ENCODE measurements at regions not wholly inside any gene's neighbourhood (a gene's known extent, or its start where the extent isn't known, plus 50 kb on each side); places are given as distances from the start of the nearest gene placed in this dataset.

DNA sequence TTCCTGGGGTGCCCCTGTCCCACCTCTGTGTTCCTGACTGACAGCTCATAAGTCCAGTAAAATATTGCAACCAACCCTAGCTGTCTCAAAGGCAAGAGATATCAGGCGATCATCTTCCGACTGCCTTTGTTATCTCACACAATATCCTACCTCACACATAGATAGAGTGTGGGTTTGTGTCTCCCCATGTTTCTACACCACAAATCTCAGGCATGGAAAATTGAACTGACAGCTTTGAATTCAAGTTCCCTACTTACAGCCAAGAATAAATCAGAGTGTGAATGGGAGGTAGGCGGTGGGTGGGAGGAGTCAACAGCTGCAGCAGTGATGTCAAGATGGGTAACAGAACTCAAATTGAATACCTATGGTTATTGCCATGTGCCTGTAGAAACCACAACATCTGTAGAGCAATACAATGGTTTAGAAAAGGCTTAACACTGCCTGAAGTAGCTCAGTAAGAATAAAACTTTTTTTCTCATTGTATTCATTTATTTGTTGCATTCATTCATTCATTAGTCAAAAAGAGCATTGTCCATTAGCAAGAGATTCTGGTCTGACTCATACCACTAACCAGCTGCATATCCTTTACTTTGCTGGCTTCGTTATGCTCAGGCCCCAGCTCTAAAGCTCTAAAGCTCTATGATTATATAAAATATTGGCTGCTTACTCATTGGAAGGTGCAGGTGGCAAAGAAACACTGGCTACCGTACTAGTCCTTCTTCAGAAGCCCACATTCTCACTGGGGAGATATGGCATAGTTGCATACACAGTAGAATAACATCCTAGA lies 108.2 kb upstream of the DMAC1 start:
- Histone ChIP-seq H3K4me1 (ENCODE audit: control insufficient read depth in 3 of 3, insufficient read depth in 2 of 3, low read depth in 1 of 3, low read length in 2 of 3) (no peaks in the 10 kb centered on the region), H3K9me3 (ENCODE audit: control insufficient read depth in 2 of 2, insufficient read depth in 1 of 2, low read depth in 1 of 2, low read length in 1 of 2) (no peaks in the 10 kb centered on the region), H3K27ac (ENCODE audit: low read depth in 1 of 3, low read length in 2 of 3) (no peak overlapping the region), H3K27me3 (ENCODE audit: control insufficient read depth in 3 of 3, insufficient read depth in 3 of 3, low read length in 3 of 3) (no peaks in the 10 kb centered on the region), H3K36me3 (ENCODE audit: control insufficient read depth in 3 of 3, insufficient read depth in 2 of 3, low read depth in 1 of 3, low read length in 3 of 3) (no peaks in the 10 kb centered on the region), H3K4me3 (ENCODE audit: low read depth in 1 of 3, low read length in 3 of 3) (no peak overlapping the region)
- WGBS, 3 donors, result 79 to 83% (median 82%) methylated on average over 5 of the region's 5 CpGs
- no peak for DNase-seq
- FAIRE-seq, result no peak

DNA sequence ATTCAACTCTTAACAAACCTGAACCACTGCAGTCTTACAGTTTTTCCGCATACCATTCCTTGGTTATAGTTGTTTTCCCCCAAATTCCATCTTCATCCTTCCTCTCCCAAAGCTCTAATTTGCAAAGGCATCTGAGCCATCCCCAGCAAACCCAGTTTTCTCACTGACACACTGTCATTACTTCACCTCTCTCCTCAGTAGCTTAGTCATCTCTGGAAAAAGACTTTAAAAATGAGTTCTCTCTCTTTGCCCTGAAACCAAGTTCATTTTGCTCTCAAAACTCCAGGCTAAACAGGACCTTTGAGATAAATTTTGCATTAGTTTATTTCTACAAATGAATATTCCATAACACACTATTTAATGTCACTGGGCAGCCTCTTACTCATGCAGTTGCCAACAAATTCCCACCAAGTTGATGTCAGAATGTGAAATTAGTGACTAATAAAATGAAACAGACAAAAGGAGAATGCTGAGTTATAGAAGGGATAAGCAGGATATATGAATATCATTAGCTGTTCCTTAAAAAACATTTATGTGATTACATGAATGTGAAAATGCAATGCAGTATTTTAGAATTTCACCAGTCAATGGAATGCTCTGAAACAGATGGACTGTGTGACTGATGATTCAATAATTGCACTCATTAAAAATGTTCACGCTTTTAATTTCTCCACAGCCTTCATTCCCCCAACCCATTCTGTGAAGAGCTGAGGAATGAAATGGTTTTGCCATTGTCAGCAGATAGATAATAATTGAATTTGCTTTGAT lies 107.4 kb upstream of the DMAC1 start:
- no peak for FAIRE-seq

DNA sequence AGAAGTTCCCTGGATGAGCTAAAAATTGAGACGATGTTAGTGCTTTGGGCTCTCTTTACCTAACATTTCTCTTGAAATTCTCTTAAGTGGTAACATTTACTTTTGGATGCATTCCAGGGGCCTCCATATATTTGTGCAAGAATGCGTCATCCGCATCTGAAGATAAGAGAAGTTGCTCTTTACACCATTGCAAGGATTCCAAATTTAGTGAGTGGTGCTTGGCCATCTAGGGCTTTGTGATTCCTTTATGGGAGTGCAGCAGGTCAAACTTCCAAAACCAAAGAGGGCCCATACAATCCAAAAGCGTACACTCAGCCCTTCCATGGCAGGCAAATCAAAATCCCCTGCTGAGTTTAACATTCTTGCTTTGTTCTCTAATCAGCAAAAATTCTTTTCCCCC lies 102.0 kb upstream of the DMAC1 start:
- DNase-seq (no peak), FAIRE-seq (no peak)
- Histone ChIP-seq H3K9me3 (ENCODE audit: control insufficient read depth in 2 of 2, insufficient read depth in 1 of 2, low read depth in 1 of 2, low read length in 1 of 2) (no peaks in the 10 kb centered on the region), H3K4me3 (ENCODE audit: low read depth in 1 of 3, low read length in 3 of 3) (no peak overlapping the region), H3K36me3 (ENCODE audit: control insufficient read depth in 3 of 3, insufficient read depth in 2 of 3, low read depth in 1 of 3, low read length in 3 of 3) (no peaks in the 10 kb centered on the region), H3K27ac (ENCODE audit: low read depth in 1 of 3, low read length in 2 of 3) (no peak overlapping the region), H3K4me1 (ENCODE audit: control insufficient read depth in 3 of 3, insufficient read depth in 2 of 3, low read depth in 1 of 3, low read length in 2 of 3) (no peaks in the 10 kb centered on the region), H3K27me3 (ENCODE audit: control insufficient read depth in 3 of 3, insufficient read depth in 3 of 3, low read length in 3 of 3) (no peaks in the 10 kb centered on the region)
- WGBS, 3 donors, result 57 to 77% (median 74%) methylated on average over 4 of the region's 4 CpGs

More for the DNA sequence above, 107.4 kb upstream of the DMAC1 start:
- Histone ChIP-seq H3K4me3 (ENCODE audit: low read depth in 1 of 3, low read length in 3 of 3) (no peak overlapping the region), H3K4me1 (ENCODE audit: control insufficient read depth in 3 of 3, insufficient read depth in 2 of 3, low read depth in 1 of 3, low read length in 2 of 3) (no peaks in the 10 kb centered on the region), H3K27ac (ENCODE audit: low read depth in 1 of 3, low read length in 2 of 3) (no peak overlapping the region), H3K27me3 (ENCODE audit: control insufficient read depth in 3 of 3, insufficient read depth in 3 of 3, low read length in 3 of 3) (no peaks in the 10 kb centered on the region), H3K9me3 (ENCODE audit: control insufficient read depth in 2 of 2, insufficient read depth in 1 of 2, low read depth in 1 of 2, low read length in 1 of 2) (no peaks in the 10 kb centered on the region), H3K36me3 (ENCODE audit: control insufficient read depth in 3 of 3, insufficient read depth in 2 of 3, low read depth in 1 of 3, low read length in 3 of 3) (no peaks in the 10 kb centered on the region)
- DNase-seq, result no peak
- 87 to 93% (median 91%) methylated on average over 2 of the region's 2 CpGs for WGBS, 3 donors

DNA sequence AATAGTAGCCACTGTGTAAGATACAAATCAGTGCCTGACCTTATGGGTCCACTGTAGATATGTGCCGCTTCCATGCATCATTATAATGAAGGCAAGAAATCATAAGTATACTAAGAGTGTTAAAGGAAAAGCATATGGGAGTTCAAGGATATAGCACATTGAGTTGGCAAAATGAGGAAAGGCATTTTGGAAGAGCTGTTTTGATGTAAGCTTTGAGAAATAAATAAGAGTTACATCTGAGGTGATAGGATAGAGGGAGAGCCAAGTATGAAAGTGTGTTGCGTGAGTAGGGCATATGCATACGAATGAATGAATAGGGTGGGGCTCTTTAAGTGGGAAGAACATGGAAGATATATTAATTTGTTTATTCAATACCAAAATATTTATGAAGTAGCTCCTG lies 101.0 kb upstream of the DMAC1 start:
- Histone ChIP-seq H3K4me3 (ENCODE audit: low read depth in 1 of 3, low read length in 3 of 3) (no peak overlapping the region), H3K27ac (ENCODE audit: low read depth in 1 of 3, low read length in 2 of 3) (no peak overlapping the region), H3K4me1 (ENCODE audit: control insufficient read depth in 3 of 3, insufficient read depth in 2 of 3, low read depth in 1 of 3, low read length in 2 of 3) (no peaks in the 10 kb centered on the region), H3K27me3 (ENCODE audit: control insufficient read depth in 3 of 3, insufficient read depth in 3 of 3, low read length in 3 of 3) (no peaks in the 10 kb centered on the region), H3K36me3 (ENCODE audit: control insufficient read depth in 3 of 3, insufficient read depth in 2 of 3, low read depth in 1 of 3, low read length in 3 of 3) (no peaks in the 10 kb centered on the region), H3K9me3 (ENCODE audit: control insufficient read depth in 2 of 2, insufficient read depth in 1 of 2, low read depth in 1 of 2, low read length in 1 of 2) (no peaks in the 10 kb centered on the region)
- DNase-seq (no peak), FAIRE-seq (no peak)
- WGBS, 3 donors, result 93 to 94% (median 94%) methylated on average over 3 of the region's 3 CpGs

DNA sequence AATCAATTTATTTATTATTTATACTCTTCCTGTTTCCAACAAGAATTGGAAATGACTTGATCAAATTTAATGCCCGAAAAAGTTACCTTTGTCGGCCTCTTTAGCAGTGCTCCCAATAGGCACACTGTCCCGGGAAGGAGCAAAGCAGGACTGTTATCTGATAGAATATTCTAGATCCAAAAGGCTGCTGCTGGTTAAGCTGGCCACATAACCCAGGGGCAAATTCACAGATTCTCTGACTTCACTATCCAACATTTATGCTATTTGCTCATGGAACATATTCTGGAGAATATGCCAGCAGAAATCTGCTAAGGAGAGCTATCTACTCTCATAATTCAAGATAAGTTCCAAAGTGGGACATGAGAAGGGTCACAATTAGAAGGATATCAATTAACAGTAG lies 100.2 kb upstream of the DMAC1 start:
- Histone ChIP-seq H3K4me1 (ENCODE audit: control insufficient read depth in 3 of 3, insufficient read depth in 2 of 3, low read depth in 1 of 3, low read length in 2 of 3) (no peaks in the 10 kb centered on the region), H3K27me3 (ENCODE audit: control insufficient read depth in 3 of 3, insufficient read depth in 3 of 3, low read length in 3 of 3) (no peaks in the 10 kb centered on the region), H3K36me3 (ENCODE audit: control insufficient read depth in 3 of 3, insufficient read depth in 2 of 3, low read depth in 1 of 3, low read length in 3 of 3) (no peaks in the 10 kb centered on the region), H3K4me3 (ENCODE audit: low read depth in 1 of 3, low read length in 3 of 3) (no peak overlapping the region), H3K27ac (ENCODE audit: low read depth in 1 of 3, low read length in 2 of 3) (no peak overlapping the region), H3K9me3 (ENCODE audit: control insufficient read depth in 2 of 2, insufficient read depth in 1 of 2, low read depth in 1 of 2, low read length in 1 of 2) (no peaks in the 10 kb centered on the region)
- no peak for FAIRE-seq
- no peak for DNase-seq
- WGBS, 3 donors, result 58 to 79% (median 63%) methylated on average over 3 of the region's 3 CpGs

DNA sequence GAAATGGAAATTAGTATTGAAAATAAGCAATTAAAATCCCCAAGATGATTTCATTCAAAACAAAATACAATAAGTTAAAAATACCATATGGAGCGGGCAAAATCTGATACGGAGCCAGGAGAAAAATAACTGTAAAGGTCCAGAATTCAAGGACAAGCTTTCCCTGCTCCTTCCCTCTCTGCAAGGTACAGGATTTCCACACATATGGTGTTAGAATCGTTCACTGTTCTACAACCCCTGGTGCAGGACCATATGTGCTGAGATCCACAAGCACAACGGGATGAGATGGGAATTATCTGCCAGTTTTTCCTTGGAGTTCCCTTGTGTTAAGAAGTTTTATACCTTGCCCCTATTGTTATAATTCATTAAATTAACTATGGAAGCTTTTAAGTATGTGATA lies 94.7 kb upstream of the DMAC1 start:
- H3K36me3 ChIP-seq (ENCODE audit: control insufficient read depth in 3 of 3, insufficient read depth in 2 of 3, low read depth in 1 of 3, low read length in 3 of 3), result no peaks in the 10 kb centered on the region
- H3K9me3 ChIP-seq (ENCODE audit: control insufficient read depth in 2 of 2, insufficient read depth in 1 of 2, low read depth in 1 of 2, low read length in 1 of 2), result peaks cover 0 to 10% of the 10 kb centered on the region in 2 donors
- H3K27ac ChIP-seq (ENCODE audit: low read depth in 1 of 3, low read length in 2 of 3), result no peak overlapping the region
- H3K4me1 ChIP-seq (ENCODE audit: control insufficient read depth in 3 of 3, insufficient read depth in 2 of 3, low read depth in 1 of 3, low read length in 2 of 3), result no peaks in the 10 kb centered on the region
- 79 to 91% (median 84%) methylated on average over 4 of the region's 4 CpGs for WGBS, 3 donors
- no peak overlapping the region for H3K4me3 ChIP-seq (ENCODE audit: low read depth in 1 of 3, low read length in 3 of 3)
- H3K27me3 ChIP-seq (ENCODE audit: control insufficient read depth in 3 of 3, insufficient read depth in 3 of 3, low read length in 3 of 3), result no peaks in the 10 kb centered on the region
- no peak for FAIRE-seq
- DNase-seq, result no peak

DNA sequence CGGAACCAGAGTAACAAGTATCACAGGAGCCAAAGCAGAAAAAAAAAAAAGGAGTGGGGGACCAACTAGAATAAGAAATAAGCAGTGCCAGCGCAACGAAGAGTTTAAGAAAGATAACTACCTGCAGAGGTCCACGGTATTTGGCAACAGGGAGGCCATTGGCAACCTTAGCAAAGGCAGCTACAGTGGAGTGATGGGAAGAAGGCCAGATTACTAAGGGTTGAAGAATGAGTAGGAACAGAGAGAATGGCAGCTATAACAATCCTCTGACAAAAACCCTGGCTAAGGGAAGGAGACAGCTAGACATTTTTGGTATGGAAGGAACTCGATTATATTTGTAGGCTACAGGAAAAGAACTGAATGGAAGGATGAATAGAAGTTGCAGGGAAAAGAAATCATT lies 93.4 kb upstream of the DMAC1 start:
- no peak overlapping the region for H3K27ac ChIP-seq (ENCODE audit: low read depth in 1 of 3, low read length in 2 of 3)
- H3K36me3 ChIP-seq (ENCODE audit: control insufficient read depth in 3 of 3, insufficient read depth in 2 of 3, low read depth in 1 of 3, low read length in 3 of 3), result no peaks in the 10 kb centered on the region
- FAIRE-seq (no peak), DNase-seq (no peak)
- H3K4me3 ChIP-seq (ENCODE audit: low read depth in 1 of 3, low read length in 3 of 3), result no peak overlapping the region
- H3K27me3 ChIP-seq (ENCODE audit: control insufficient read depth in 3 of 3, insufficient read depth in 3 of 3, low read length in 3 of 3), result no peaks in the 10 kb centered on the region
- H3K9me3 ChIP-seq (ENCODE audit: control insufficient read depth in 2 of 2, insufficient read depth in 1 of 2, low read depth in 1 of 2, low read length in 1 of 2), result peaks cover 0 to 10% of the 10 kb centered on the region in 2 donors
- 89 to 92% (median 89%) methylated on average over 5 of the region's 5 CpGs for WGBS, 3 donors
- H3K4me1 ChIP-seq (ENCODE audit: control insufficient read depth in 3 of 3, insufficient read depth in 2 of 3, low read depth in 1 of 3, low read length in 2 of 3), result no peaks in the 10 kb centered on the region

DNA sequence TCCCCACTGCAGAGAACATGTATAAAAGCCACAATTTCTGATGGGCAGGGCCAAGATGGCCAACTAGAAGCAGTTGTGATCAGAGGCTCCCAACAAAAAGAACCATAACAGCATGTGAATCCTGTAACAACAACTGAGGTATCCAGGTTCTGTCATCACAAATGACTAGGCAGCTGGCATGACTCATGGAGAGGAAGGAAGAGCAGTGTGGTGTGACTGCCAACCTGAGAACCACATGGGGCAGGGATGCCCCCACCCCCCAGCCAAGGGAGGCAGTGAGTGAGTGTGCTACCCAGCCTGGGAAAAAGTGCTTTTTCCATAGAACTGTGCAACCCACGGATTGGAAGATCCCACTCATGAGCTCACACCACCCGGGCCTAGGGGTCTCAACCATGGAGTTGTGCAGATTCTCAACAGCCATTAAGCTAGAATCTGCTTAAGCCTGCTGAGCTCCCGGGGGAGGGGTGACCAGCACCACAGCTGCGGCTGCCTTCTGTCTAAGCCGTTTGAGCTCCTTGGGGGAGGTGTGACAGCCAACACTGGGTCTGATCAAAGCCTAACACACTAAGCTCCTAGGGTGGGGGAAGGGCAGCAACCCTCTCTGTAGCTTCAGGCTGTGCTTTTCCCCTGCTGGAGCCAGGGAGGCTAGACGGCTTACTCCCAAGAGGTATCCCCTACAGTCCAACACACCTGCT lies 80.1 kb upstream of the DMAC1 start:
- Histone ChIP-seq H3K27me3 (ENCODE audit: control insufficient read depth in 3 of 3, insufficient read depth in 3 of 3, low read length in 3 of 3) (no peaks in the 10 kb centered on the region), H3K36me3 (ENCODE audit: control insufficient read depth in 3 of 3, insufficient read depth in 2 of 3, low read depth in 1 of 3, low read length in 3 of 3) (no peaks in the 10 kb centered on the region), H3K4me1 (ENCODE audit: control insufficient read depth in 3 of 3, insufficient read depth in 2 of 3, low read depth in 1 of 3, low read length in 2 of 3) (no peaks in the 10 kb centered on the region), H3K27ac (ENCODE audit: low read depth in 1 of 3, low read length in 2 of 3) (no peak overlapping the region), H3K9me3 (ENCODE audit: control insufficient read depth in 2 of 2, insufficient read depth in 1 of 2, low read depth in 1 of 2, low read length in 1 of 2) (peaks cover 0 to 10% of the 10 kb centered on the region in 2 donors), H3K4me3 (ENCODE audit: low read depth in 1 of 3, low read length in 3 of 3) (no peak overlapping the region)
- FAIRE-seq (no peak), DNase-seq (no peak)
- 37 to 47% (median 44%) methylated on average over 6 of the region's 6 CpGs for WGBS, 3 donors
